K562 (cell line): ENCODE measurements at regions not wholly inside any gene's neighbourhood (a gene's known extent, or its start where the extent isn't known, plus 50 kb on each side); places are given as distances from the start of the nearest gene placed in this dataset.

Experiments
- DNMT1 ChIP-seq: fragments of 450-650 bp; IDR thresholded peaks from 2 replicates; pipeline ENCODE4 v1.6.1; 2016; ENCODE audit warnings: antibody characterized with exemption, mild to moderate bottlenecking
- SMARCC2 ChIP-seq: fragments of 450-650 bp; IDR thresholded peaks from 2 replicates; pipeline ENCODE4 v1.6.1; 2017; ENCODE audit warnings: antibody characterized with exemption, moderate library complexity, mild to moderate bottlenecking, low read depth
- TAF15 ChIP-seq: fragments of 200-400 bp; formaldehyde crosslinking; IDR thresholded peaks from 2 replicates; pipeline ENCODE4 v1.6.1; 2017; ENCODE audit warnings: mild to moderate bottlenecking, low read depth, low read length, moderate library complexity
- ZNF253 ChIP-seq: fragments of 250-450 bp; sonication (Bioruptor Pico); conservative IDR thresholded peaks from 2 replicates; pipeline ENCODE4 v1.6.1; 2021; ENCODE audit warnings: mild to moderate bottlenecking
- TF ChIP-seq, protein P1 (sequence below): sonication (generic); formaldehyde crosslinking; IDR thresholded peaks from 2 replicates; pipeline ENCODE4 v1.8.0; 2022; ENCODE audit warnings: mild to moderate bottlenecking, missing genetic modification reagents
- TF ChIP-seq, protein P2 (sequence below): fragments of 450-650 bp; IDR thresholded peaks from 2 replicates; pipeline ENCODE4 v1.6.1; 2016; ENCODE audit warnings: mild to moderate bottlenecking, moderate library complexity
- TF ChIP-seq, protein P3 (sequence below): sonication (generic); formaldehyde crosslinking; IDR thresholded peaks from 2 replicates; pipeline ENCODE4 v1.8.0; 2022; ENCODE audit warnings: mild to moderate bottlenecking, missing genetic modification reagents, borderline replicate concordance

DNA sequence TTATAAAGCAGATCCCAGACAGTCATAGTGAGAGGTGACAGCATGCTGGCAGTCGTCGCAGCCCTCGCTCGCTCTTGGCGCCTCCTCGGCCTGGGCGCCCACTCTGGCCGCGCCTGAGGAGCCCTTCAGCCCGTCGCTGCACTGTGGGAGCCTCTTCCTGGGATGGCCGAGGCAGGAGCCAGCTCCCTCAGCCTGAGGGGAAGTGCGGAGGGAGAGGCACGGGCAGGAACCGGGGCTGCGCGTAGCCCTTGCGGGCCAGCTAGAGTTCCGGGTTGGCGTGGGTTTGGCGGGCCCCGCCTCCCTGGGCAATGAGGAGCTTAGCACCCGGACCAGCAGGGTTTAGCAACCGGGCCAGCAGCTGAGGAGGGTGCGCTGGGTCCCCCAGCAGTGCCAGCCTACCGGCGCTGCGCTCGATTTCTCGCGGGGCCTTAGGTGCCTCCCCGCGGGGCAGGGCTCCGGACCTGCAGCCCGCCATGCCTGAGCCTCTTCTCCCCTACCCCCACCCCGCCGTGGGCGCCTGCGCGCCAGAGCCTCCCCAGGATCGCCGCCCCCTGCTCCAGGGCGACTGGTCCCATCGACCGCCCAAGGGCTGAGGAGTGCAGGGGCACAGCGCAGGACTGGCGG lies 451.2 kb upstream of the DCN start (continued):
- no peak for TF ChIP-seq SMARCC2
- TF ChIP-seq, protein P1, sequence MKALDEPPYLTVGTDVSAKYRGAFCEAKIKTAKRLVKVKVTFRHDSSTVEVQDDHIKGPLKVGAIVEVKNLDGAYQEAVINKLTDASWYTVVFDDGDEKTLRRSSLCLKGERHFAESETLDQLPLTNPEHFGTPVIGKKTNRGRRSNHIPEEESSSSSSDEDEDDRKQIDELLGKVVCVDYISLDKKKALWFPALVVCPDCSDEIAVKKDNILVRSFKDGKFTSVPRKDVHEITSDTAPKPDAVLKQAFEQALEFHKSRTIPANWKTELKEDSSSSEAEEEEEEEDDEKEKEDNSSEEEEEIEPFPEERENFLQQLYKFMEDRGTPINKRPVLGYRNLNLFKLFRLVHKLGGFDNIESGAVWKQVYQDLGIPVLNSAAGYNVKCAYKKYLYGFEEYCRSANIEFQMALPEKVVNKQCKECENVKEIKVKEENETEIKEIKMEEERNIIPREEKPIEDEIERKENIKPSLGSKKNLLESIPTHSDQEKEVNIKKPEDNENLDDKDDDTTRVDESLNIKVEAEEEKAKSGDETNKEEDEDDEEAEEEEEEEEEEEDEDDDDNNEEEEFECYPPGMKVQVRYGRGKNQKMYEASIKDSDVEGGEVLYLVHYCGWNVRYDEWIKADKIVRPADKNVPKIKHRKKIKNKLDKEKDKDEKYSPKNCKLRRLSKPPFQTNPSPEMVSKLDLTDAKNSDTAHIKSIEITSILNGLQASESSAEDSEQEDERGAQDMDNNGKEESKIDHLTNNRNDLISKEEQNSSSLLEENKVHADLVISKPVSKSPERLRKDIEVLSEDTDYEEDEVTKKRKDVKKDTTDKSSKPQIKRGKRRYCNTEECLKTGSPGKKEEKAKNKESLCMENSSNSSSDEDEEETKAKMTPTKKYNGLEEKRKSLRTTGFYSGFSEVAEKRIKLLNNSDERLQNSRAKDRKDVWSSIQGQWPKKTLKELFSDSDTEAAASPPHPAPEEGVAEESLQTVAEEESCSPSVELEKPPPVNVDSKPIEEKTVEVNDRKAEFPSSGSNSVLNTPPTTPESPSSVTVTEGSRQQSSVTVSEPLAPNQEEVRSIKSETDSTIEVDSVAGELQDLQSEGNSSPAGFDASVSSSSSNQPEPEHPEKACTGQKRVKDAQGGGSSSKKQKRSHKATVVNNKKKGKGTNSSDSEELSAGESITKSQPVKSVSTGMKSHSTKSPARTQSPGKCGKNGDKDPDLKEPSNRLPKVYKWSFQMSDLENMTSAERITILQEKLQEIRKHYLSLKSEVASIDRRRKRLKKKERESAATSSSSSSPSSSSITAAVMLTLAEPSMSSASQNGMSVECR (CRISPR knock-in tag): peak; percentile 57; the same call in 1 of the 2 replicates
- no peak for TF ChIP-seq DNMT1
- TF ChIP-seq TAF15: no peak
- TF ChIP-seq, protein P2, sequence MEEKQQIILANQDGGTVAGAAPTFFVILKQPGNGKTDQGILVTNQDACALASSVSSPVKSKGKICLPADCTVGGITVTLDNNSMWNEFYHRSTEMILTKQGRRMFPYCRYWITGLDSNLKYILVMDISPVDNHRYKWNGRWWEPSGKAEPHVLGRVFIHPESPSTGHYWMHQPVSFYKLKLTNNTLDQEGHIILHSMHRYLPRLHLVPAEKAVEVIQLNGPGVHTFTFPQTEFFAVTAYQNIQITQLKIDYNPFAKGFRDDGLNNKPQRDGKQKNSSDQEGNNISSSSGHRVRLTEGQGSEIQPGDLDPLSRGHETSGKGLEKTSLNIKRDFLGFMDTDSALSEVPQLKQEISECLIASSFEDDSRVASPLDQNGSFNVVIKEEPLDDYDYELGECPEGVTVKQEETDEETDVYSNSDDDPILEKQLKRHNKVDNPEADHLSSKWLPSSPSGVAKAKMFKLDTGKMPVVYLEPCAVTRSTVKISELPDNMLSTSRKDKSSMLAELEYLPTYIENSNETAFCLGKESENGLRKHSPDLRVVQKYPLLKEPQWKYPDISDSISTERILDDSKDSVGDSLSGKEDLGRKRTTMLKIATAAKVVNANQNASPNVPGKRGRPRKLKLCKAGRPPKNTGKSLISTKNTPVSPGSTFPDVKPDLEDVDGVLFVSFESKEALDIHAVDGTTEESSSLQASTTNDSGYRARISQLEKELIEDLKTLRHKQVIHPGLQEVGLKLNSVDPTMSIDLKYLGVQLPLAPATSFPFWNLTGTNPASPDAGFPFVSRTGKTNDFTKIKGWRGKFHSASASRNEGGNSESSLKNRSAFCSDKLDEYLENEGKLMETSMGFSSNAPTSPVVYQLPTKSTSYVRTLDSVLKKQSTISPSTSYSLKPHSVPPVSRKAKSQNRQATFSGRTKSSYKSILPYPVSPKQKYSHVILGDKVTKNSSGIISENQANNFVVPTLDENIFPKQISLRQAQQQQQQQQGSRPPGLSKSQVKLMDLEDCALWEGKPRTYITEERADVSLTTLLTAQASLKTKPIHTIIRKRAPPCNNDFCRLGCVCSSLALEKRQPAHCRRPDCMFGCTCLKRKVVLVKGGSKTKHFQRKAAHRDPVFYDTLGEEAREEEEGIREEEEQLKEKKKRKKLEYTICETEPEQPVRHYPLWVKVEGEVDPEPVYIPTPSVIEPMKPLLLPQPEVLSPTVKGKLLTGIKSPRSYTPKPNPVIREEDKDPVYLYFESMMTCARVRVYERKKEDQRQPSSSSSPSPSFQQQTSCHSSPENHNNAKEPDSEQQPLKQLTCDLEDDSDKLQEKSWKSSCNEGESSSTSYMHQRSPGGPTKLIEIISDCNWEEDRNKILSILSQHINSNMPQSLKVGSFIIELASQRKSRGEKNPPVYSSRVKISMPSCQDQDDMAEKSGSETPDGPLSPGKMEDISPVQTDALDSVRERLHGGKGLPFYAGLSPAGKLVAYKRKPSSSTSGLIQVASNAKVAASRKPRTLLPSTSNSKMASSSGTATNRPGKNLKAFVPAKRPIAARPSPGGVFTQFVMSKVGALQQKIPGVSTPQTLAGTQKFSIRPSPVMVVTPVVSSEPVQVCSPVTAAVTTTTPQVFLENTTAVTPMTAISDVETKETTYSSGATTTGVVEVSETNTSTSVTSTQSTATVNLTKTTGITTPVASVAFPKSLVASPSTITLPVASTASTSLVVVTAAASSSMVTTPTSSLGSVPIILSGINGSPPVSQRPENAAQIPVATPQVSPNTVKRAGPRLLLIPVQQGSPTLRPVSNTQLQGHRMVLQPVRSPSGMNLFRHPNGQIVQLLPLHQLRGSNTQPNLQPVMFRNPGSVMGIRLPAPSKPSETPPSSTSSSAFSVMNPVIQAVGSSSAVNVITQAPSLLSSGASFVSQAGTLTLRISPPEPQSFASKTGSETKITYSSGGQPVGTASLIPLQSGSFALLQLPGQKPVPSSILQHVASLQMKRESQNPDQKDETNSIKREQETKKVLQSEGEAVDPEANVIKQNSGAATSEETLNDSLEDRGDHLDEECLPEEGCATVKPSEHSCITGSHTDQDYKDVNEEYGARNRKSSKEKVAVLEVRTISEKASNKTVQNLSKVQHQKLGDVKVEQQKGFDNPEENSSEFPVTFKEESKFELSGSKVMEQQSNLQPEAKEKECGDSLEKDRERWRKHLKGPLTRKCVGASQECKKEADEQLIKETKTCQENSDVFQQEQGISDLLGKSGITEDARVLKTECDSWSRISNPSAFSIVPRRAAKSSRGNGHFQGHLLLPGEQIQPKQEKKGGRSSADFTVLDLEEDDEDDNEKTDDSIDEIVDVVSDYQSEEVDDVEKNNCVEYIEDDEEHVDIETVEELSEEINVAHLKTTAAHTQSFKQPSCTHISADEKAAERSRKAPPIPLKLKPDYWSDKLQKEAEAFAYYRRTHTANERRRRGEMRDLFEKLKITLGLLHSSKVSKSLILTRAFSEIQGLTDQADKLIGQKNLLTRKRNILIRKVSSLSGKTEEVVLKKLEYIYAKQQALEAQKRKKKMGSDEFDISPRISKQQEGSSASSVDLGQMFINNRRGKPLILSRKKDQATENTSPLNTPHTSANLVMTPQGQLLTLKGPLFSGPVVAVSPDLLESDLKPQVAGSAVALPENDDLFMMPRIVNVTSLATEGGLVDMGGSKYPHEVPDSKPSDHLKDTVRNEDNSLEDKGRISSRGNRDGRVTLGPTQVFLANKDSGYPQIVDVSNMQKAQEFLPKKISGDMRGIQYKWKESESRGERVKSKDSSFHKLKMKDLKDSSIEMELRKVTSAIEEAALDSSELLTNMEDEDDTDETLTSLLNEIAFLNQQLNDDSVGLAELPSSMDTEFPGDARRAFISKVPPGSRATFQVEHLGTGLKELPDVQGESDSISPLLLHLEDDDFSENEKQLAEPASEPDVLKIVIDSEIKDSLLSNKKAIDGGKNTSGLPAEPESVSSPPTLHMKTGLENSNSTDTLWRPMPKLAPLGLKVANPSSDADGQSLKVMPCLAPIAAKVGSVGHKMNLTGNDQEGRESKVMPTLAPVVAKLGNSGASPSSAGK: peak; percentile 72
- TF ChIP-seq, protein P3, sequence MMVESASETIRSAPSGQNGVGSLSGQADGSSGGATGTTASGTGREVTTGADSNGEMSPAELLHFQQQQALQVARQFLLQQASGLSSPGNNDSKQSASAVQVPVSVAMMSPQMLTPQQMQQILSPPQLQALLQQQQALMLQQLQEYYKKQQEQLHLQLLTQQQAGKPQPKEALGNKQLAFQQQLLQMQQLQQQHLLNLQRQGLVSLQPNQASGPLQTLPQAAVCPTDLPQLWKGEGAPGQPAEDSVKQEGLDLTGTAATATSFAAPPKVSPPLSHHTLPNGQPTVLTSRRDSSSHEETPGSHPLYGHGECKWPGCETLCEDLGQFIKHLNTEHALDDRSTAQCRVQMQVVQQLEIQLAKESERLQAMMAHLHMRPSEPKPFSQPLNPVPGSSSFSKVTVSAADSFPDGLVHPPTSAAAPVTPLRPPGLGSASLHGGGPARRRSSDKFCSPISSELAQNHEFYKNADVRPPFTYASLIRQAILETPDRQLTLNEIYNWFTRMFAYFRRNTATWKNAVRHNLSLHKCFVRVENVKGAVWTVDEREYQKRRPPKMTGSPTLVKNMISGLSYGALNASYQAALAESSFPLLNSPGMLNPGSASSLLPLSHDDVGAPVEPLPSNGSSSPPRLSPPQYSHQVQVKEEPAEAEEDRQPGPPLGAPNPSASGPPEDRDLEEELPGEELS (CRISPR knock-in tag): 0 out of 2 replicates have a peak, but pooled peaks have one; percentile 23
- TF ChIP-seq ZNF253 (CRISPR knock-in tag): no peak
